ENCODE measurements at regions not wholly inside any gene's neighbourhood (a gene's known extent, or its start where the extent isn't known, plus 50 kb on each side); places are given as distances from the start of the nearest gene placed in this dataset.
A peak's percentile ranks its signal among the peaks of the same experiment; 100 is the strongest.
"Not testable (repeated sequence)": the region's sequence is repeated elsewhere in the genome, so short reads cannot be mapped to it uniquely, and the experiment has no call there.

DNA sequence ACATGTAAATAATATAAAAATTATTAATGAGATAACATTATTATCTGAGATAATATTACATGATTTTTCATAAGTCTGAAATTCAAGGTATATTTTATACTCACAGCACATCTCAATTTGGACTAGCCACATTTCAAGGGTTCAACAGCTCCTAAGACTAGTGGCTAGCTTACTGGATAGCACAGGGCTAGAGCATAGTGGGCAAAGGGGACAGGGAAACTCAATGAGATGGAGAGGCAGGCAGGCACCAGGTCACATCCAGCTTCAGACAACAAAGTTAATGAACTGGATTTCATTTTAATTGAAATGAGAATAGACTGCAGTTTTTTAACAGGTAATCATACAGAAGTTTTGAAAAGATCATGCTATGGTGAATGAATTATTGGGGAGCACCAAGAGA is 137.4 kb downstream of the NBPF8 start:
- DNase-seq: not testable (repeated sequence)

DNA sequence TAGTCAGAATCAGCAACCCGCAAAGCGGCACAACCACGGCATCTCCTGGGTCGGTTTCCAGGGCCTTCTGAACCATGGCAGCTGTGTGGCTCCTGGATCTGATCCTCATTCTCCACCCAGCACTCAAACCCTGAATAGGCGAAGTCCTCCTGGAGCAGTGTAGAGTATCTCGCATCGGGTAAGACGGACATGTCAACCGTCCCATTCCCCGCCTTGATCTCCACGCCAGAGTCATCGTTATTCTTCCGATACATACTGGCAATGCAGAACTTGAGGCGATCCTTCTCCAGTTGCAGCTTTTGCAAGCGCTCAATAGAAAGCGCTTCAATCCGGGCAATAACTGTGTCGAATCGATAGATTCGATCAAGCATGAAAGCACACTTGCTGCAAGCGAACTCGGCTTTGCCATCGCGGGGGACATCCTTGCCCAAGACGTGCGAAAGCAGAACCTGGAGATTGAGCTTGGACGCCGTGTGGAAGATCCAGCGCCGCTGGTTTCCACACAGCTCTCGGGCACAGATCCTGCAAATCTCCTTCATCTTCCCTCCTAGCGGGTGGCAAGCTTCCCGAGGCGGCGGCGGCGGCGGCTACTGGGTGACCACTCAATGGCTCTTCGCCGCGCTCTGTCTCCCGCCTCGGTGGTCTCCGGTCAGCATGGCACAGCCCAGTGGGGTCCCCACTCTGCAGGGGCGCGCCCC is 142.9 kb downstream of the NBPF8 start:
- DNase-seq: not testable (repeated sequence)

DNA sequence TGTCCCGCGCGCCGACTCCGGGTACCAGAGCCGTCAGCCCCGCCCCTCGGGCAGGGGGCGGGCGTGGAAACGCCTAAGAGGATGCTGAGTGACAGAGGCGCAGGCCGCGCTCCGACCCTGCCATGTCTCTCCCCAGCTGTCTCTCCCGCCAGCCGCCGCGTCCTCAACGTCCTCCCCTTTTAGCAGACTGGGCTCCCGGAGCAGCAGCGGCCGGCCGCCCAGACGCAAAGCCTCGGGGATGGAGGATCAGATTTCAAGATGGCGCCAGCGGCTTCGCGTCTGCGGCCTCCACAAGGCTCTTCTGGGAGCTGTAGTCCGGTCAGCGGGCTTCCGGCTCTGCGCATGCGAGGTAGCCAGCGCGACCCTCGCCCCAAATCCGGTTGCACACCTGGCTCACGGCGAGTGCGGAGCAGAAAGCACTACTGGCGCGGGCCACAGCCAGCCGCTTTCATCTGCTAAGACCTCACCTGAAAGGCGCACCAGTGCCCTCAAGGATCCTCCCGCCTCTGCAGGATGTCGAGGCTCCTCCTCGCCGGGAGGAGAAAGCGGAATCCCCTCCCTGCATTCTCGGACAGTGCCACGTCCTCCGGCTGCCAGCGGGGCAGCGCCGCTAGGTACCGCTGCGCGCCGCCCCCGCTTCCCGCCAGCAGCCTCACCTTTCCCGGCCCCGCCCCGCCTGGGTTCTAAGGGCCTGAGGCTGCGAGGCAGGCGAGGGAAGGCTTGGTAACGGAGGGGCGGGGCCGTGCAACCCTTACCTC is 143.6 kb downstream of the NBPF8 start:
- peak in 1 of 2 experiments; percentile 46 for DNase-seq

DNA sequence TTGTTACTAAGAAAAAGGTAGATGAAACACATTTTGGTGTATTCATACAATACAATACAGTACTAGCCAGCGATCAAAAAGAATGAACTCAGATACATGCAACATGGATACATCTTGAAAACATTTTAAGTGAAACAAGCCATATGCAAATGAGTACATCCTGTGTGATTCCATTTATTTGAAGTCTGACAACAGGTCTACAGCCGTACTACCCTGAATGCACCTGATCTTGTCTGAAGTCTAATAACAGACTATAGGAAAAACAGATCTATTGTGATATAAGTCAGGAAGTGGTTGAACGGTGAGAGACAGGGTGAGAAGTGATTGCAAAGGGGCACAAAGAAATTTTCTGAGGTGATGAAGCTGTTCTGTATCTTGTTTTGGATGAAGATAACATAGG is 146.9 kb downstream of the NBPF8 start:
- DNase-seq: not testable (repeated sequence)

DNA sequence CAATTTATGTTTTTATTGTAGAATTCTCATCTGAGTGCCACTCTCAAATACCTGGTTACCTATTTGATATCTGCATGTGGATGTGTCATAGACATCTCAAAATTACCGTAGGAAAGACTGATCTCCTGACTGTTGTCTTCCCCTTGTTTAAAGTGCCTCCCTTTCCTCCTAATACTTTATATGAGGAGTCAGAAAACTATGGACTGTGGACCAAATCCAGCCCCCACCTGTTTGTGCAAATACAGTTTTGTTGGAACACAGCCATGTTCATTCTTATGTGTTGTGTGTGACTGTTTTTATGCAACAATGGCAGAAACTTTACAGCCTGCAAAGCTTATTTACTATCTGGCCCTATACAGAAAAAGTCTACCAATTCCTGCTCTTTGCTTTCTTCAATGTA is 150.6 kb downstream of the NBPF8 start:
- not testable (repeated sequence) for DNase-seq

DNA sequence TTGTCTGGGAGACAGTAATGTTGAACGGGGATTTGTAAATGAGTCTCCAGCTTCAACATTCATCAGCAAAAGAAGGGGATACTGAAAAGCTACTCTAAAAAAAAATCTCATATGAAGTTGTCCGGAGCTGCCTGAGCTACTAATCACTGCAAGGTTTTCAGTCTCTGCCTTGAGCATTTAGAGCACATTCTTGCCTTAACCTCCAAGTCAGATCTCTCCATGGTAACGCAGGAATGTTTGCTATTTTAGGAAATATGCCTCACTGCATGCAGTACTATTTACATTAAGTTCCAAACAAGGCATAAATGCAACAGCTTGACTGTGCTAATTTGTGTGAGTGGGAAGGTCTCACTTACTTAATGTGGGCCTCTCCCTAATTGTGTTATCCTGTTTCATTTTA is 152.8 kb downstream of the NBPF8 start:
- DNase-seq: not testable (repeated sequence)

DNA sequence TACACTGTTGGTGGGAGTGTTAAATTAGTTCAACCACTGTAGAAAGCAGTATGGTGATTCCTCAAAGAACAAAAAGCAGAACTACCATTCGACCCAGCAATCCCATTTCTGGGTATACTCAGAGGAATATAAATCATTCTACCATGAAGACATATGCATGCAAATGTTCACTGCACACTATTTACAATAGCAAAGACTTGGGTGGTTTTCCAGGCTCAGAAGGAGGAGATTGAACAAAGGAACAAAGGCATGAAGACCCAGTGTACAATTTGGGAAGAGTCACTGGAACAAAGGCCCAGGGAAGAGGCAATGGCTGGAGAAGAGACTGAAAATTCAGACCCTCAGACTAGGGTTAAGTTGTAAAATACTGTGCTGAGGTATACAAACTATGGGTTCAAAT is 148.5 kb upstream of the NBPF26 start:
- not testable (repeated sequence) for DNase-seq

DNA sequence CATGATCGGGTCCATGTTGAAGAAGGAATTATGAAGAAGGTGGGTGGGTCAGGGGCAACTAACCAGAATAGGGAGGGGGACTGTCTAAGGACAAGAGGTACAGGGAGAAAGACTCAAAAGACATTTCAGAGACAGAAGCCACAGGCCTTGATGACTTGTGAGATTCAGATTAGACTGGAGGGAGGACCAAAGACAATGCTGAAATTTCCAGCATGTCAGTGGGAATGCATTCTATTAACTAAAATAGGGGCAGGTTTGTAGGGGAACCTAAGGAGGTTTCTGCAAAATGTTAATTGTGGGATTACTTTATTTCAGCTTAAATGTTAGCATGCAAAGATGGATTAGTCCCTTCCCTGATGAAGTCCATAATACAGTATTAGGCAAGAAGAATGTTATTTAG is 141.6 kb upstream of the NBPF26 start:
- not testable (repeated sequence) for DNase-seq

DNA sequence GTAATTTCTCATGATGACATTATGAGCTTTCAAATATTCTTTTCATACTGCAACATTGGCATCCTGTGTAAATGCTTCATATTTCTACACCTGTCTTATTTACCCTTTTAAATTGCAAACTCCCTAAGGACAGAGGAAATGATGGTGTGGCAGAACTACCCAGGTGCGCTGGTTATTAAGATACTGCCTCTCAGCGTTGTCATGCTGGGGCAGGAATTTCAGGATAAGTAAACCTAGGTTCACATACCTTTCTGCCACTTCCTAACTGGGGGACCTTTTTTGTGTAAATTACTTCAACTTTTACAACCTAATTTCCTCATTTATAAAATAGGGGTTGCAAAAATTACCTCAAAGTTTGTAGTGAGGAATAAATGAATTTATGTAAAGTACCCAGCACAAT is 137.7 kb upstream of the NBPF26 start:
- not testable (repeated sequence) for DNase-seq

DNA sequence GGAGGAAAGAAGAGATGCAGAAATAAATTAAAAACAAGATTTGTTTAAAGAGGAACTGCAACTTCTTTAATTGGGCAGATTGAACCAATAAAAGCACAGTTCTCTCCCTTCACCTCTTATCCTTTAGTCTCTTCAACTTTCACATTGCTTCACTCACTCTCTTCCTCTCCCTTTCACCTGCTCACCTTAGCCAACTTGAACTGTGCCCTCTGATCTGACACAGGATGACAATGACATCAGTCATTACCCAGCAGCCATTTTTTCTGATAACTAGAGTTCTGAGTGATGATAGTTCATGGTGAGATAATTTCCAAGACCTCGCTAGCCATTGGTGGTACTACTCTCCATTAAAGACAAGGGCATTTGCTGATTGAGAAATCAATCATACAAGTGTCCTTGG is 134.9 kb upstream of the NBPF26 start:
- not testable (repeated sequence) for DNase-seq

DNA sequence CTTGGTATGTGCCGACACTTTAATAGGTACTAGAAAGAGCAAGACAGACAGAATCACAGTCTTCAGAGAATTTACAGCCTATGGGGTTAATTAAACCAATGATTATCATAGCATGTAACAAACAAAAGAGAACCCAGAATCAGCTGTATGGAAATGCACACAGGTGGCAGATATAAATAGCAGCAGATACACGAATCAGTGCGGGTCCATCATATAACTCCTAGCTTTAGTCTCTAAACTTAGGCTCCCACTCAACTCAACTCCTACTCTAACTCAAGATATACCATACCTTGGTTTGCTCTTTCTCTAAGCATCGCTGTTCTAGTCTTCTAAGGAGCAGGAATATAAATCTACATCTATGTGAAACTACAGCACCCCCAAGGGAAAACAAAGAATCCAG is 132.0 kb upstream of the NBPF26 start:
- DNase-seq: not testable (repeated sequence)

DNA sequence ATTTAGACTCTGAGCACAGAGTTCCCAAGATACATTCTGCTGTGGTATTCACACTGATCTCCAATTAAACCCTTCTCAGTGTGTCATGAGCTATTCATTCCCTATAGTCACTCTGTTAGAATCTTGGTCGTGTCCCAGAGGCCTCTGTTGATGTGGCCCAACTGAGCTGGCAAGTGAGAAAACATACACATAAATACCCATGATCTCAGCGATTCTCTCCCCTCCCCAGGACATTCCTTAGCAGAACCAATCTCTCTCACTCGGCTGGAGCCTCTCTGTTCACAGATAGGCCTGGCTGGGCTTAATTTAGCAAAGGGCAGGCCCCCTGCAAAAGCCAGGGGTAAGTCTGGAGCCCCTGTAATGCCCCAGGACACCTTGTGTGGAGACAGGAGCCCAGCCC is 130.8 kb upstream of the NBPF26 start:
- not testable (repeated sequence) for DNase-seq

DNA sequence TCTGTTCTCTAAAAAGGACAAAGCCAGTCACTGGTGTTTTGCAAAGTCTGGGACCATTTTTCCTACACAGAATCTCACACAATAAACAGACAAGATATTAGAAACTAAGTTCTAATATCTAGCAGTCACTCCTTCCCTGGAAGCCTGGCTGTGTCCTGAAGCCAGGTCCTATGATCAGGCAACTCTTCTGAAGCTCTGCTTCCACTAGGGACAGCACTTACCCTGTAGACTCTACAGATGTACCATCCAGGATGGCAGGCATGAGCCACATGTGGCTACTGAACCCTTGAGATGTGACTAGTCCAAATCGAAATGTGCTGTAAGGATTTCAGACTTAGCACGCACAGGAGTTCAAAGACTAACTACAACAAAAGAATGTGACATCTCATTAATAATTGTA is 130.1 kb upstream of the NBPF26 start:
- DNase-seq: not testable (repeated sequence)

DNA sequence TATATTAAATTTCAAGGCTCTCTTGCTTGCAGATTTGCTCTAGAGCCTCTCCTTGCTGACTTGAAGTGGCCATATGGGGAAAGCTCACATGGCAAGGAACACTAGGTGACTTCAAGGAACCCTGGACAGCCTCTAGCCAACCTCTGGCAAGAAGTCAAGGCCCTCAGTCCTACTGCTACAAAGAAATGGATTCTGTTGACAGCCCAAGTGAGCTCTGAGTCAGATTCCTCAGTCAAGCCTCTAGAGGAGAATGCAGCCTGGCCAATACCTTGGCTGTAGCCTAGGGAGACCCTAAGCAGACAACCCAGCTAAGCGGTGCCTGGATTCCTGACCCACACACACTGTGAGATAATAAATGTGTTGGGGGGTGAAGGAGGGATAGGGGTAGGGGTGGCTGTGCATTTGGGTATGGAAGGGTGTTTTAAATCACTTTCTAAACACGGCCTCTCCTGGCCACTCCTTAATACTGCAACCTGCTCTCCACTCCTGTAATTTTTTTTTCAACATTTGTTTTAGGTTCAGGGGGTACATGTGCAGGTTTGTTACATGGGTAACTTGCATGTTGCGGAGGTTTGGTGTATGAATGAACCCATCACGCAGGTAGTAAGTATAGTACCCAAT is 125.3 kb upstream of the NBPF26 start:
- not testable (repeated sequence) for DNase-seq

DNA sequence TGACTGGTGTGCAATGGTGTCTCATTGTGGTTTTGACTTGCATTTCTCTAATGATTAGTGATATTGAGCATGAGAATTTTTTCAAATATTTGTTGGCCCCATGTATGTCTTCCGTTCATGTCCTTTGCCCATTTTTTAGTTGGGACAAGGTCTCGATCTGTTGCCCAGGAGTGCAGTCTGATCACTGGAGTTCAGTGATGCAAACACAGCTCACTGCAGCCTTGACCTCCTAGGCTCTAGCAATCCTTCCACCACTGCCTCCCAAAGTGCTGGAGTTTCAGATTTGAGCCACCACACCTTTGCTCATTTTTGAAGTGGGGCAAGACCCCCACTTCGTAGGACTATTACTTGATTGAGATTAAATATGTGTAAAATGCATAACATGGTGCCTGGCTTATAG is 124.2 kb upstream of the NBPF26 start:
- not testable (repeated sequence) for DNase-seq

DNA sequence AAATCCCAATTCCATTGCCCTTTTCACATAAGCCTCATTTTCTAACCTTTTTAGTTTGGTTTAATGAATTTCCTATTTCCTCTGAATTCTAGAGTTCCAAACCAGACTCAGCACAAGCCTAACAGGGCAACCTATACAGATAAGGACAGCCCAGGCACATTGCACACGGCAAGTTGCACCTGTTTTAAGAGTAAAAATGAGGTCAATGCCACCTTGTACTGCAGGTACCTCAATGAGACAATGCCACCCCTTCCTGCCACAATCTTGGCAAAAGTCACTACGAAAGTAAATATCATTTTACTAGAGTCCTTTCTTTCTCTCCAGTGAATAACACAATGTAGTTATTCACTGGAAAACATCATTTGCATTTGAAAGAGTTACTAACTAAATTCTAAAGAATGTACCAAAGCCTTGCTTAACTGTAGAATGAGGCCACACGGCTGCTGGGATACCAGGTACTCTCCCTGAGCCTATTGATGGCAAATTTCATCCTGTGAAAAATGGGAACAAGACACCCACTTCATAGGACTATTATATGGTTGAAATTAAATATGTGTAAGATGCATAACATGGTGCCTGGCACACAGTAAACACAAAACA is 123.2 kb upstream of the NBPF26 start:
- DNase-seq: not testable (repeated sequence)

DNA sequence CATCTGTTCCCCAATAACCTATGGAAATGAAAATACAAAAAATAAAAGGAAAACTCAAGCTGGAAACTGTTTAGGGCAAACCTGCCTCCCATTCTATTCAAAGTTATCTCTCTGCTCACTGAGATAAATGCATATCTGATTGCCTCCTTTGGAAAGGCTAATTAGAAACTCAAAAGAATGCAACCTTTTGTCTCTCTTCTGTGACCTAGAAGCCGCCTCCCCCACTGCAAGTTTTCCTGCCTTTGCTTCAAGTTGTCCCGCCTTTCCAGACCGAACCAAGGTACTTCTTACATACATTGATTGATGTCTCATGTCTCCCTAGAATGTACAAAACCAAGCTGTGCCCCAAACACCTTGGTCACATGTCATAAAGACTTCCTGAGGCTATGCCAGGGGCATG is 115.9 kb upstream of the NBPF26 start:
- DNase-seq: not testable (repeated sequence)

DNA sequence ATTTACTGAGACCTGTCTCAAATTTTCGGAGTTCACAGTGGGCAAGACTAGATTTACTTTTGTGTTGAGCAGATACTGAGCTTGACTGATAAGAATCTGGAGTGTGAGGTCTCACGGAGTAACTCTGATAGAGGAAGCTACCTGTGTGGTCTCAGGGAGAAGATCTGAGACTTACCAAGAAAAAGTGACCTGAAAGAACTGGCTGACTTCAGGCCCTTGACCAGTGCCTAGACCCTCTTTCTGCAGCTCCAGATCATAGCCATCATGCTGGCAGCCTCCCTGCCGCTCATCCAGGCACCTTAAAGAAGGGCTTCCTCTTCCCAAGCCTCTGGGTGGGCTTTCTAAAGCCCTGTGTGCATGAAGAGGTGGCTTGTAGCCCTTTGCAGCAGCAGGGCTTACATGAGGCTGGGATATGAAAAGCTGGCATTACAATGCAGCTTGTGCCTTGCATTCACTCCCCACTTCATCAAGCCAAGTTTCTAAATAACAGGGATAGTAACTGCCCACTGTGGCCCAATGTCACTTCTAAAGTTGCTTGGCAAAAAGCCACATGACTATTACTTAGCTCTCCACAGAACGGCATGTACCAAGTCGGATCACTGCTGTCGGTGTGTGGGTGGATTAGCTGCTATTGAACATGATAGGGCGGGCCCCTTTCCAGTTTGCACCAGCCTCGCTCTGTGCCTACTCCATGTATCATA is 115.3 kb upstream of the NBPF26 start:
- not testable (repeated sequence) for DNase-seq

DNA sequence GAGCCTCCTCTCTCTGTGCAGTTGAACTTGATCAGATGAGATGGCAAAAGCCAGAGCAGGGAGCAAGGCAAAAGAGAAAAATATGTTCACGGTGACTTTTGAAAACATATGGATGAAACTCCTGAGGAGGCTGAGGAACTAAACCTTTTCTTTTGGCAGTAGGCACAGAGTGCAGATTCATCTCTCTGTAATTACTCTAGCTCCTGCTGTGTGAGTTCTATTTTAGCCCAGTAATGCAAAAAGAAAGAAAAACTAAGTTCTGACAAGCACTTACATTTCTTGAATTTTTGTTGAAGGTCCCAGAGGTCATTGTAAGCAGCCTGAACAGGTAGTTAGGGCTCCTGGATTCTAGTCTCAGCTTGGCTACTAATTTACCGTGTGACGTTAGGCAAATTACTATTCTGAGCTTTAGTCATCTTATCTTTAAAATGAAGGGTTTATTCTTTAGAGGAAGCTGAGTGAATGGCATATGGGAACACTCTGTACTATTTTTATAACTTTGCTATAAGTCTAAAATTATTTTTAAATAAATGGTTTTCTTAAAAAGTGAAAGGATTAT is 114.7 kb upstream of the NBPF26 start:
- DNase-seq: not testable (repeated sequence)

DNA sequence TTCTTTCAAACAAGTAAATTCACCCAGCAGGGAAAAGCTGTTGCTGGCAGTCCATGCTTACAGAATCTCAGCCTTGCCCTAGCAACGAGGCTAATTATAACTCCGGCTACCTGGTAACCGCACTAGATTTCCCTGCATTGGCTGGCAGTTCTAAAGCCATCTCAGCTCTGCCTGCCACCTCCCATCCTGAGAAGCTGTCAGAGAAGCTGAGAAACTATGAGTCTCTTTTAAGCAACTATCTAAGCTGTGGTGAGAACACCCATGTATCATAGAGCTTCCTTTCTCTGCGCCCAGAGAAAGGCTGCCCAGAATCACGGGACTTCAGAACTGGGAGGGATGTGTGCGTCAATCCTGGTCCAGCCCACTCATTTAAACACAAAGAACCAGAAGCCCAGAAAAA is 113.9 kb upstream of the NBPF26 start:
- DNase-seq: not testable (repeated sequence)

DNA sequence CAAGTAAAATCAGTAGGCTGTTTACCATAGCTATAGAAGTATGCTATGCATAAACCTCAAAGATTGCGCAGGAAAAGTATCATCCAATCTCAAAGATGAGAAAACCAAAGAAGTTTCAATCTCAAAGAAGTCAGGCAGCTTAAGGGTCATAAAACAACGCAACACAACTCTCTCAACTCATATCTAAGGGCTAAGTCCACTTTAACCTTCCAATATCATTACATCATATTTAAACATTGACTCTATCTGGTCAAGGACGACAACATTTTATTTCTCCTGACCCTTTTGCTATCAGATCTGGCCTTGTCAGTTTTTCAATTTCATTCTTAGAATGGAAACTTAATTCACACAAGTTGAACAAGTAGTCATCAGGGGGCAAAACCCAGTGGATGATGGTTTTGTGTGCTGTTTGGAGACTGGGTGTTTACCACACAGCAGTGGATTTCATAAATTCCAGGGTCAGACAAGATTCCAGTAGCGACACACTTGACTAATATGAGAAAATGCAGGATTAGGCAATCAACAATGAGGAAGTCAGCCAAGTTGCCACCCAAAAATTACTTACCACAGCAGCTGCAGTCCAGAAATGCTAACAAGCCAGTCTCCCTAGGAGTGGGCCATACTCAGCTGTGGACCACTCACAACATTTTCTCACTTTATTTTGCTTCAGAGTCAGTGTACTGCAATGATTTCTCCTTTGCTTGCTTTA is 108.7 kb upstream of the NBPF26 start:
- DNase-seq: not testable (repeated sequence)

DNA sequence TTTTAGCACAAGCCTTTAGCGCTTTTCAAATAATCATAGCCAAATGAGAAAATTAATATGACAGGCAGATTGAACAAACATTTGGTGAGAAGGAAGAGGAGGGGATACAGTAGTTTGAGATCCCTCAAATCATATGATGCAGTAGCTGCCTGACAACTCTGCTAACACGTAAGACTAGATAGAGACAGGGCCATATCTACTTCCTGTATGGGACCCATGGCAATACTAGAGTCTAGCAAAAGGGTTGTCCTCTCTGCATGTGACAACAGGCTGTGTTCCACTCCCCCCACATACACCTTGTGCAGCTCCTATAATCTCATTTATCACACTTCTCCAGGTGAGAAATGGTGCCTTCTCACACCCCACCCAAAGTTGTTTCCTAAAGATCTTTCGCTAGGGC is 106.3 kb upstream of the NBPF26 start:
- DNase-seq: not testable (repeated sequence)

All from NCI-H446 (cell line).